ENCODE measurements at regions not wholly inside any gene's neighbourhood (a gene's known extent, or its start where the extent isn't known, plus 50 kb on each side); places are given as distances from the start of the nearest gene placed in this dataset.

DNA sequence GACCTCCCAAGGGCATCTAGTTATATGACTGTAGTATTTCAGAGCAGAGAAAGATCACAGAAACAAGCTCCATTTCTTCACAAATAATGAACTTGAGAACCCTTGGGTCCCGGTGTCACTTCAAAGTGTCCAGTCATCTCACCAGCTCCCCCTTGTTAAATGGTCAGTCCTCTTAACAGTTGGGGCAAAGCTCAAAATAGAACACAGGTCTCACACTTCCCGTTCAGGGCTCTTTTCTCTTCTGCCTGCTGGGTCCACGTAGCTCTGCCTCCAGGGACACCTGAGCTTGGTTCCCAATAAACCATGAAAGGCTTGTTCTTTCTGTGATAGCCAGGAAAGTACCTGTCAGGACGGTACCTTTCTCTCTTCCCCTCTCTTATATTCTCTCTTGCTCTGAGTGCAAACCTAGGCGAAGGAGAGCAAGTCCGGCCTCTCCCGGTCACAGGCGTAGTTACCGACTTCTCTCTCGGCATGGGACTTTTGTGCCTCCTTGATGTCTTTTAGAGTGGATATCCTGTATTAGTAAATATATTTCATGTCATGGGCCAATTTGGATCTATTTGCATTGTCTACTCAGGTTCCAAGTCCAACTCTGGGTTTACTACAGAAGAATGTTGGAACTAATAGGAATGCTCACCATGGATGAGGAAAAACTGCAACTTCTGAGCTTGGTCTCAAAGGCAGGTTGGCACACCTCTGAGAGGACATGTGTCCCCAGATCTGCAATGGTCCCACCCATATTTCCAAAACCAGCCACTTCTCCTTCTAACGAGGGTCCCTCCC lies 118.8 kb upstream of the PARP11 start:
- no peak for DNase-seq (ENCODE audit: low spot score)

DNA sequence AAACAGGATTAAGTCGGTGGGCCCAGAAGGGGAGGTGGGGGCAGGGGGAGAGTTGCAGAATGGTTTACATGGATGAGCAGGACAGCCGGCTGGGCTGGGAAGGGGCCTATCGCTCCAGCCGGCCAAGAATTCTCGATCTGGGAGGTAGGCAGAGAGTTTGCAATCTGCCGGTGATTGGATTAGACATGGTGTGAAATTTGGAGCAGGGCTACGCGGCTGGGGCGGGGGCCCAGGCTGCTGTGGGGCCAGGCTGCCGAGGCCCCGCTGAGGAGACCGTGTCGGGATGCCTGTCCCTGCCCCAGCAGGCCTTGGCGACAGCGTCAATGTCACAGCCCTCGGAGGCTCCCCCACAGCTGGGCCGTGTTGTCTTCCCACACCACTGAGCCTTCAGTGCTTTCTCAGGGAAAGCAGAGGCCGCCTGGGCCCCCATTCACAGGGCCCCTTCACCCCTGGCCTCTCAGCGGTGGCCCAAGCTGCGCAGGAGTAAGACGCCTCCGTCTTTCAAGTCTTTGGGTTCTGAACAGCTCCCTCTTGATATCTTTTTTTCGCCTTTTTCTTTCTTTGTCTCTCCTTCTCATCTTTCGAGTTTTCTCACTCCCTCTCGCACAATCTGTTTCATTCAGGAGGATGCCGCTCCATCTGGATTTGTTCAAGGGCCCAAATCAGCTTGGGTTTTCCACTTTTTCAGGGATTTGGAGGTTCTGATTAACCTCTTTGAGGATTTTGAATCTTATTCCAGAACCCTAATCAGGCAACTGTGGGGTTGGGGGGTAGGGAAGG lies 117.5 kb upstream of the PARP11 start:
- no peak for DNase-seq (ENCODE audit: low spot score)

DNA sequence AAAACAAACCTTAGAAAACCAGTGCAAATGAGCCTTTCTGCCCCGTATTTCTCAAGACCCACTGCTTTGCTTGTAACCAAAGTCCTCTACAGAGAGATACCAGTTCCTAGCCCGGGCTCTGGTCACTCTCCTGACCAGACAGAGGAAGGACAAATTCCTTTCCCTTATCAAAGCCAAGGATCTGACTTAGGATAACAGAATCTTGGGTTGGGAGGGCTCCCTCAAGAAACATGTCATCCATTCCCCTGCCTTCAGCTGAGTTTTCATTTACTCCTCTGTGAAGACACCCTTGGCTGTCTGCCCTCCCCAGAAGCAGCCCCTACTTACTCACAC lies 116.0 kb upstream of the PARP11 start:
- no peak for DNase-seq (ENCODE audit: low spot score)

DNA sequence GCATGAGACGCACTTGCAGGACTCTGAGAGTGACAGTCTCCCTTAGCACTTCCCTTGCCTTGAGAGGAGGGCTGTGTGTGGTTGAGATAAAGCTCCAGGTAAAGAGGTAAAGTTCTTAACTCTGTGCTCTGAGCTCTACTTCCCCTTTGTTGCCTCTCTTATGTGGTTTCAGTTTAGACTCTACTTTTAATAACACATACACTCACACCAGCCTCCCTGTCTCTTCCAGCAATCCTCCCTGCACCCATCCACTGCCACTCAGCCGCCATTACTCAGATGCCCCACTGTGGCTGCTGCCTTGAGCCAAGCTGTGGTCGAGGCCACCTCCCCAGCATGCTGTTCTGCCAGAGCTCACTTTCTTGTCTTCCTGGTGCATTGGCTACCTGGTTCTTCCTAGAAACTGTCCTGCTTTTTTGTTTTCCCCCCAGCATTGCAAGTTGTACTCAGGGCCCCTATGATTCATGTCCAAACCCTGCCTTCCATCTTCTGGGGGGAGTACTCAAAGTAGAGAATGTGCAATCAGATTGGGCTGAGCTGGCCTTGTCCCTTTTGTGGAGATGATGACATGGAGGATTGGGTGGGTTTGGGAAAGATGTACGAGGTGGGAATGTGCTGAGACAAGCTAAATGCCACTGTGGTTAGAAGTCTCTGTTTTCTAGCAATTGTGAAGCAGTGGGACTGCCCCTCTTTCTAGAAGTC lies 115.5 kb upstream of the PARP11 start:
- no peak for DNase-seq (ENCODE audit: low spot score)

DNA sequence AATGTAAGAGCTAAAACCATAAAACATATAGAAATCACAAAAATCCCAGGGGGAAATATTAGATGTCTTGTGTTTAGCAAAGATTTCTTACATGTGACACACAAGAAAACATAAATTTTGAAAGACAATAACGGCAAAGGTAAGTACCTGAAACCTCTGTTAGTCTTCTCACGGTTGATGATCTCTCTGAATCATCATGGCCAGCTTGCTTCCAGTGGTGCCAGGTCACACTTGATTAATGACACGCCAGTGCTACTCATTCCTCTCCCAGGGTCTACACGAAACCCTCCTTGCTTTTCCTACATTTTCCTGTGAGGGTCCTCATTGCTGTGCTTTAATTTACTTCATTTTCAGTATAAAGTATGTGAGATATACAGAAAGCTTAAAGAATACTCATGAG lies 114.4 kb upstream of the PARP11 start:
- DNase-seq (ENCODE audit: low spot score), result no peak

DNA sequence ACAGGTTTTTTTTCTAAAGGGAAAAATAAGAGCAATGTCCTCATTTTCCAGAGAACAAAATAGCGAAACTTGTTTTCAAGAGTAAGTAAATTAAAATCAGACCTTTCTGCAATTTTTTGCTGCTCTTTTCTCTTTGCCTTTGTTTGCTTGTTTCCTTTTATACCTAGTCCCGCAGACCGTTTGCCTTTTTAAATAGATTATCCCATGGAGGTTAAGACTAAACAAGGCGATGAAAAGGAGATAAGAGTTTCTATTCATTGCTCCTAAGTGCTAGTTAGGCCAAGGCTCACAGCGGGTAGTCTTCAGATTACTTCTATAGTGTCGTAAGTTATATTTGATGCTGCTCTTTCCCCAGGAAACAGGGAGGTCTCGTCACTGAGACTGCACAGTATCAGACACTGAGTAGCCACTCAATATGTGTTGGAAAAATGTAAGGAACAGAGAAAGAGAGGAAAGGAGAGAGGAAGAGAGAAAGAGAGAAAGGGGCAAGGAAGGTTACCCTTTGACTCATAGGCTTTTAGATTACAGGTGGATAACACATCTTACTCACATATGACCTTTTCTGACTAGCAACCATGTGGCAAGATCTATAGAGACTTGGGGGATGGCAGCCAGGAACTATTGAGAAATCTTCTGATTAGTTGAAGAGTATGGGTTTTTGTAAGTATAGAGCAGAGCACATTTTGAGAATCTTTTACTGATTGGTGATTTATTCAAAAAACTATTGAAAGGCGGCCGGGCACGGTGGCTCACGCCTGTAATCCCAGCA lies 107.5 kb upstream of the PARP11 start:
- no peak for DNase-seq (ENCODE audit: low spot score)

DNA sequence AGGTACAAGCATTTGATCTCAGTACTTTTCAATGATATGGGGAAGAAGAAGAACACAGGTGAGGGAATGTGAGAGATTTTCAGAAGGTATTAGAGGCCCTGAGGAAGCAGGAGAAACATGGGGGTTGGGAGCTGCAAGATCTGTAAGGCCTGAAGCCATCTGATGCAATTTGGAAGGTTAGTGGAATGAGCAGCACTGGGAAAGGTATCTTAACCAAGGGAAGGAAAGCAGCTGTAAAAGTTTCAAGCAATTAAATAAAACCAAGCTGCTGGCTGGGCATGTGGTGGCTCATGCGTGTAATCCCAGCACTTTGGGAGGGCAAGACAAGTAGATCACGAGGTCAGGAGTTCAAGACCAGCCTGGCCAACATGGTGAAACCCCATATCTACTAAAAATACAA lies 104.4 kb upstream of the PARP11 start:
- no peak for DNase-seq (ENCODE audit: low spot score)

DNA sequence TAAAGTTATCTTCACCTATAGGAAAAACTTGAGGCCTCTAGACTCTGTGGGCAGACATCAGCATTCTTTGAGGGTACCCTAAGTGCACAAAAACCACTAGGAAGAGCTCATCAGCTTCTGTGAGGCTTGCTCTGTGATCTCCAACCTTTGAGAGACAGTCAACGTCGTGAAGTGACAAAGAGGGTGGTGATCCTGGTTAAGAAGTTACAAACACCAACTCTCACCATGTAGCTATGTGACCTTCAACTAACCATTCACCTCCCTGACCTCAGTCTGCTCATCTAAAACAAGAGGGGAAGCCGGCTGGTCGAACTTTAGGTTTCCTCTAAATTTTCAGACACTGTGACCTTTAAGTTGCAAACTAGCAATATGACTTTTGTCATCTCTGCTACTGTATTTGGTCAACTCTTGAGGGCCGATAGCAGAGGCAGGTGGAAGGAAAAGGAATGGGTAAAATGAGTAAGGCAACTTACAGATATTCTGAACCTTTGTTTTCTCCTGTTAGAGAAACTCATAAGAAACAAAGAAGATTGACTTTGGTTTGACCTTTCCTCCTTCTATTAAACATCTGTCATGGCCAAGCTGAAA lies 103.2 kb upstream of the PARP11 start:
- no peak for DNase-seq (ENCODE audit: low spot score)

DNA sequence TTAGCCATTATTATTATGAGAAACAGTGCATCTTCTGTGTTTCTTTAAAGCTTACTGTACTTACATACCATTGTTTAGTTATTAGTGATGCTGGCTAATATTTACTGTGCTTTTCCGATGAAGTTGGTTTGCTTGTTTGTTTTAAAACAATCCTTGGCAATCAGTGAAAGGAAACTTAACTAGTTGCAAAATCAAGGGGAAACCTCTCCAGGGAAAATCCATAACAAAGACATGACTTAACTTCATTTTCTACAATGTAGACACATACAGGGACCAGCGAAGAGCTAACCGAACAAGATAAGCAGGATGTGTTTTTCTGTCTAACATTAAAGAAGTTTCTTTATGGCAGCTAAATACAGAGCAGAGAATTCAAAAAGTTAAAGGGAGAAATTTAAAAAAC lies 102.5 kb upstream of the PARP11 start:
- DNase-seq (ENCODE audit: low spot score), result no peak

DNA sequence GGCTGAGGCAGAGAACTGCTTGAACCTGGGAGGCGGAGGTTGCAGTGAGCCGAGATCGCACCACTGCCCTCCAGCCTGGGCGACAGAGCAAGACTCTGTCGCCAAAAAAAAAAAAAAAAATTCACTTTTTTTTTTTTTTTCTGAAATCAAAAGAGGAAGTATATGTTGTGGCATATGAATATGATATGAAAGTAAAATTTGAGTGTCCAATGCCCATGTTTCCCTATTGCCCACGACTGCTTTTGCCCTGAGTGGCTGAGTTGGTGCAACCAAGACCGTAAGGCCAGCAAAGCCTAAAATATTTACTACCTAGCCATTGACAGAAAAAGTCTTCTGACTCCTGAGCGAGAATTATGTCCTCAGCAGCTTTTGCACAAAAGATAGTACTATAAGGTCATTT lies 101.7 kb upstream of the PARP11 start:
- DNase-seq (ENCODE audit: low spot score), result no peak

DNA sequence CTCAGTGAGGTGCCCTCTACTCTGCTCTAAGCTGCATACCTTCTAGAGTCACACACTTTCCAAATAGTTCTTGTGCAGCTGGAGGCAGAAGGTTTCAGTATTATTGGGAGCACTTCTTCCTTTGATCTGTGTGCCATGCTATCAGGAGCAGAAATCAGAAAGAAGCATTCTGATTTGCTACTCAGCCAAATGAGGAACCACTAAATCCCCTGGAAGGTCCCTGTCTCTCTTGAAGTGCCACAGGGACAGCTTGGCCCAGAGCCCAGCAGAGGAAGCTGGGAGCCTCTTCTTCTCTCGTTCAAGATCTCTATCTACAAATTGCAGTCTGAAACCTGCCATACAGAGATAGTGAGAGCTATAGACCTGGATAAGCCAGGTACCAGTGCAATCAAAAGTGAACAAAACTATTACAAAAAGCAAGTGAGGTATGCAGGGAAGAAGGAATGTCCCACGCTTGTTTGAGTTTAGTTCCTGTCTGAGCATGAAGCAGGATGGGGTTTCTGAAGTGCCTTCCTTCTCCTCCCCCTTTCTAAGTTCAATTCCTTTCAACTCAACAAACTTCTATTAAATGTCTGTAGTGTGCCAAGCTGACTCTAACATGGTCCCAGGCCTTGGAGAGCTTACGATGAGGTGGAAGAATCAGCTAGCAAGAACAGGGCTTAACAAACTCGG lies 100.9 kb upstream of the PARP11 start:
- DNase-seq (ENCODE audit: low spot score), result no peak

DNA sequence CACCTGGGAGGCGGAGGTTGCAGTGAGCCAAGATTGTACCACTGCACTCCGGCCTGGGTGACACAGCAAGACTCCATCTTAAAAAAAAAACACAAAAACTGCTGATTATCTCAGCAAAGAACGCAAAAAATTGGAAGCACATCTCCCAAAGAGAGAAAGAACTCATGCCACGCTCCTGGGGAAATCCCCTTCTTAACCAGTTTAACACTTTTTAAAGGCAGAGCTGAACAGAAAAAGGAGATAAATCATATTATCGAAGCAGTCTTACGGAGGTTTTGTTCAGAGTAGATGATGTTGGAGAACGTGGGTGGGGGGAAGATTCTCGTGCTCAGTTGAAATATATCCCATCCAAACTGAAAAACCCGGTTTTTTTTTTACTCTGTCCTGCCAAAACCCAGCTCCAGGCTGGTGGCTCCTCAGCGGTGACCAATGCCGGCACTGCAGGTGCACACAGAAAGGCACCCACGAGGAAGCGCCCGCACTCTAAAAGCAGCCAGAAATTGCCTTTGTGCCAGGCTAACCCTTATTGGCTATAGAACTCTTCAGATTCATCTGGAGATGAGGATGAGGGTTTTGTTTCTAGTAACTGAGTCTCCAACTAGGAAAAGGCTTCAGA lies 100.2 kb upstream of the PARP11 start:
- DNase-seq (ENCODE audit: low spot score), result no peak

DNA sequence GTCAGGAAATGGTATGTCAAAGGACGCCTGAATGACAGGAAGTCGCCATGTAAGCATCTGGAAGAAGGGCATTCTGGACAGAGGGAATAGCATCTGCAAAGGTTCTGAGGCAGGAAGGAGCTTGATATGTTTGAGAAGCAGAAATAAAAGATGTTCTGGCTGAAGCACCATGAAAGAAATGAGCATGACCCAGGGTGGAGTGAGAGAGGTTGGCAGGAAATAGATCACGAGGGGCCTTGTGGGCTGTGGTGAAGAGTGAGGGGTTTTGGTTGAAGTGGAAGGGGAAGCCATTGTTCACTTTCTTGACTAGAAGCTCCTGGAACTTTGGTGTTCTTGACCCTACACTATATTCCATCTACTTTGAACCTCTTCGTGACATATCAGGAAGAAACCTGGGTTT lies 99.4 kb upstream of the PARP11 start:
- DNase-seq (ENCODE audit: low spot score), result no peak

DNA sequence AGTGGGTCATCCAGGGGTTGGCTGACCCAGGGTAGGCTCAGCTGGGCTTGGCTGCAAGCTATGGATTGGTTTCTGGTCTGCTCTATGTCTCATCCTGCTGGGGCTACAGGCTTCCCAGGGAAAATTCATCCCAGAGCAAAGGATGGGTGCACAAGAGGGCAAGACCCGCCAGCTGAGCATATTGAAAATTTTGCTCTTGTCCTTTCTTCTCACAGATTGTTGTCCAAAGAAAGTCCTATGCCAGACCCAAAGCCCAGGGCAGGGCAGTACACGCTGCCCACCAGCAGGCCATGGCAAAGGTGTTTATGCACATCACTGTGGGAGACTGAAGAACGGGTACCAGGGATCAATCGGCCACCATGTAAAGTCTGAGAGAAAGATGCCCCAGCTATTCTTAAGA lies 95.3 kb upstream of the PARP11 start:
- DNase-seq (ENCODE audit: low spot score), result no peak

DNA sequence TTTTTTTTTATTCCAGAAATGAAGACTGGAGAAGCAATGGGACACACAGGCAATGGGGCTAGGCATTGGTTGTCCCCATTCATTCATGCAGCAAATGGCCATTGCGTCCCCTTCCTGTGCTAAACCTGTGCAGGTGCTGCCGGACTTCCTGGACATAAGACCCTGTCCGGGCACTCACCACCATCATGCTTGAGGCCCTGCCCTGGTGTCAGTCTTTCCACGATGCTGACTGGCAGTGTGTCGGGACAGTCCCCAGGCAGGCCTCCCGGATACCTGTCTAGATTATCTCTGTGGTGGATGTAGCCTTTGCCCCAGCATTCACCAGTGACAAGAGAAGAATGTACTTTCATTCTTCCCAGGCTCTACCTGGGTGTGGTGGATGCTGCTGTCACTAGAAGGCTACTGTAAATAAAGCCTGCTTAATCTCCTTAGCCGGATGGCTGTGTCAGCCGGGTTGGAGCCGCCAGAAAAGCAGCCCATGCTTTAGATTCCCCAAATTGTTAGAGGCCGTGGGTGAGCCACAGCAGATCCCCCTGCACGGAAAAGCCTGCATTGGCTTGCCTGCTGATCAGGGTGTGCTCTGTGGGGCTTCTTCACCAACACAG lies 94.5 kb upstream of the PARP11 start:
- no peak for DNase-seq (ENCODE audit: low spot score)

DNA sequence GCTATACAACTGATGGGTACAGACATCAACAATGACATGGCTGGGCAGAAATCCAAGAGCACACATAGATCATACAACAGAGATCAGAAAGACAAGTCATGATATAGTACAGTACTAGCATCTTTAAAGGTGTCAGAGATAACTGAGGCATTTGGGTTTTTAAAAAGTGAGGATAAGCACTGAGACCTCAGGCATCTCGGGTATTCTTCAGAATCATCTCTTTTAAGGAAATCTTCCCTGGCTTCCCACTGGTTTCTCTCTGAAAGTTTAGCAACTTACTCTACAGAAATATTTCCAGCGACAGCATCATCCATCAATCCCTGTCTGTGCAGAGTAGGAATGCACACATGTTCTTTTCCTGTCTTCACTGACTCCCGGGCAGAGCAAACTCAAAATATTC lies 93.2 kb upstream of the PARP11 start:
- no peak for DNase-seq (ENCODE audit: low spot score)

DNA sequence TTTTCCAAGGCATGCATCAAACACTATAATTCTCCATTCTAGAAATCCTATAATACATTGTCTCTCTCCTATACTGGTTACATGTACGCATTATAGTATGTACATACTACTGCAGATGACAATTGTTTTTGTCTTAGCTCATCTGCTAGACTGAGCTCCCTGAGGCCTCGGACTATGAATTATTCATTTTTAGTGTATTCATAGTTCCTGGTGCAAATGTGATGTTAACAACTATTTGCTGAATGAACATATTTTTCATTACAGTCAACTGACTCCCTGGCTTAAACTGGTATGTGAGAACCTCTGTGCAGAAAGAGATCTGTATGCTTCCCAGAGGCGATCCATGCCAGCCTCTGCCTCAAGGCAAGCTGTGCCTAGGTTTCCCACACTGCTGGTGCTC lies 91.8 kb upstream of the PARP11 start:
- no peak for DNase-seq (ENCODE audit: low spot score)

DNA sequence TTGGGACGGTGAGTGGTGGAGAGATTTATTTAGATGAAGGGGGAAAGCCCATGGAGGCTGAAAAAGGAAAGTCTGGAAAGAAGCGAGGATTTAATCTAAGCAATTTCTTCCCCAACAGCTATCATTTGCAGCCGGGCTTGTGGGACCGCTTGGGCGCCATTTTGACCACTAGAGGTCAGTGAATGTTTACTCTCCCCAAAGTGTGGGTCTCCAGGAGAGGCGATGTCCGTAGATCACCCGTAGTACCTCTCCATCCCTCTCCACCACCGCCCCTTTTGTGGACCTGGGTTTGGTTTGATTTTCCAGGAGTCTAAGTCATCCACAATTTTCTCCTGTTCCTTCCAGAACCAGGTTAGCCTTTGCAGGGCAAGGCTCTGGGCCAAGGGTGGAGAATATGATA lies 91.2 kb upstream of the PARP11 start:
- no peak for DNase-seq (ENCODE audit: low spot score)

DNA sequence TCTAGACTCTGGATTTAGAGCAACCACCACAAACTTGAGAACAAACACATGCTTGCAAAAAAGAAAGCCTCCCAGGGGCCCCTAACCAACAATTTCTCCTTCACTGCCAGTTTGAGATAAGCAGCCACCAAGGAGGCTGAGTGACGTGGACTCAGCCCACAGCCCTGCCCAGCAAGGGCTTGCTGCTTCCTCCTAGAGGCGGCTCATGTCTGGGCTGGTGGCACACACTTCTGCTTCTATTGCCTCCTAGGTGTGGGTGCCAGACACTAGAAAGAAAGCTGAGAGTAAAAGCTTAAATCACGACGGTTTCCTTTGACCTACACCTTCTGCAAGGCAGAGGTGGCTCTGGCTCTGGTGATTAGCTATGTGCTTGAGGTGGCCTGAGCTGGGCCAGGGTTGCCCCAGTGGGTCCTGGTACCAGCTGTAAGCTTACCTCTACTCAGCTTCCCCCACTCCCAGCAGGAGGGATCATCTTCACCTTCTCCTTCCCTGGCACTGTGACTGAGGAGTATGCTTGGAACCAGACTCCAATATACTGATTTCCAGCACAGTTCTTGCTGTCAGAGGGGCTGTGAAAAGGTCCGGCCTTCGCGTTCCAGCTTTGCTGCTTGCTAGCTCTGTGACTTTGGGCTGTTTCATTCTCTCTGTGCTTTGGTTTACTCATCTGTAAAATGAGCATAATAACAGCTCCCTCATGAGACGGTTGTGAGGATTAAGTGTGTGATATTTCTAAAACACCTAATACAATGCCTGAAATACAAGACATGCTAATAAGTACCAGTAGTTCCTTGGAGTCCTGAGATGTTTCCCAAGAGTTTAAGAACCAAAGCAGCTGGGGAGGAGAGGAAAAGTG lies 89.7 kb upstream of the PARP11 start:
- DNase-seq (ENCODE audit: low spot score), result peak; percentile 20

DNA sequence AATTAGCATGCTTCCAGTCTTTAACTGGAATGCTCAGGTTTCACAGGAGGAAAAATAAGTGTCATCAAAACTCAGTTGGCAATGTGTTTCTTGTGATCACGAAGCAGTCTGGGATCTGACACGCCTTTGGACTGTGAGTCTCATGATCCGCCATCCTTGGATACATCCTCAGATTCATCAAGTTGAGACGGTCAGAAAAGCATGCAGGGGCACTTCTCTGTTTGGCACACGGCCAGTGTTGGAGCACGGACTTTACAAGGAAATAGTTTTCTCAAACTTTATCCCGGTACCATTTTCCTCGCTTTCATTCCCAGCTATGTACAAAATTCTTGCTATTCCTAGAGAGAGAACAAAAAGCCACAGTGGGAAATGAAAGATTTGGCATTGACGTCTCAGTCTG lies 88.4 kb upstream of the PARP11 start:
- DNase-seq (ENCODE audit: low spot score), result no peak

Measured in NAMALWA (cell line).